Suprapubic skin (tissue), 4 donors: ENCODE measurements at regions not wholly inside any gene's neighbourhood (a gene's known extent, or its start where the extent isn't known, plus 50 kb on each side); places are given as distances from the start of the nearest gene placed in this dataset.

Experiments
- EP300 ChIP-seq: sonication (generic); formaldehyde crosslinking; IDR thresholded peaks from one replicate; pipeline ENCODE4 v1.6.1; 2017; ENCODE audit warnings: antibody characterized with exemption
- POLR2A ChIP-seq, 2 donors: fragments of 450-650 bp; IDR thresholded peaks; one replicate each; pipeline ENCODE4 v1.6.1; 2017; ENCODE audit warnings: antibody characterized with exemption in 2 of 2, mild to moderate bottlenecking in 2 of 2, moderate library complexity in 2 of 2
- POLR2AphosphoS5 ChIP-seq, 3 donors: sonication (generic); formaldehyde crosslinking; IDR thresholded peaks; one replicate each; pipeline ENCODE4 v1.6.1; 2017; ENCODE audit warnings: antibody characterized with exemption in 3 of 3
- TF ChIP-seq, protein P1 (sequence below), 2 donors: fragments of 200-600 bp in 1 of 2; fragments of 450-650 bp in 1 of 2; sonication (generic) in 1 of 2; IDR thresholded peaks; one replicate each; pipeline ENCODE4 v1.5.1; 2016 to 2019; ENCODE audit warnings: antibody characterized with exemption in 2 of 2, mild to moderate bottlenecking in 1 of 2, moderate library complexity in 1 of 2

- TF ChIP-seq EP300: no peak
- no peak for TF ChIP-seq POLR2A (IDR thresholded peaks at IDR 0.05)
- TF ChIP-seq, protein P1, sequence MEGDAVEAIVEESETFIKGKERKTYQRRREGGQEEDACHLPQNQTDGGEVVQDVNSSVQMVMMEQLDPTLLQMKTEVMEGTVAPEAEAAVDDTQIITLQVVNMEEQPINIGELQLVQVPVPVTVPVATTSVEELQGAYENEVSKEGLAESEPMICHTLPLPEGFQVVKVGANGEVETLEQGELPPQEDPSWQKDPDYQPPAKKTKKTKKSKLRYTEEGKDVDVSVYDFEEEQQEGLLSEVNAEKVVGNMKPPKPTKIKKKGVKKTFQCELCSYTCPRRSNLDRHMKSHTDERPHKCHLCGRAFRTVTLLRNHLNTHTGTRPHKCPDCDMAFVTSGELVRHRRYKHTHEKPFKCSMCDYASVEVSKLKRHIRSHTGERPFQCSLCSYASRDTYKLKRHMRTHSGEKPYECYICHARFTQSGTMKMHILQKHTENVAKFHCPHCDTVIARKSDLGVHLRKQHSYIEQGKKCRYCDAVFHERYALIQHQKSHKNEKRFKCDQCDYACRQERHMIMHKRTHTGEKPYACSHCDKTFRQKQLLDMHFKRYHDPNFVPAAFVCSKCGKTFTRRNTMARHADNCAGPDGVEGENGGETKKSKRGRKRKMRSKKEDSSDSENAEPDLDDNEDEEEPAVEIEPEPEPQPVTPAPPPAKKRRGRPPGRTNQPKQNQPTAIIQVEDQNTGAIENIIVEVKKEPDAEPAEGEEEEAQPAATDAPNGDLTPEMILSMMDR (IDR thresholded peaks at IDR 0.05): no peak
- no peak for TF ChIP-seq POLR2AphosphoS5 (IDR thresholded peaks at IDR 0.05)
These were observed 67.1 kb upstream of the SMURF2 start for GRCh38 chr17:64729201-64729600.
